Transverse colon (tissue), 4 donors: ENCODE measurements at regions not wholly inside any gene's neighbourhood (a gene's known extent, or its start where the extent isn't known, plus 50 kb on each side); places are given as distances from the start of the nearest gene placed in this dataset.
"Not testable (repeated sequence)": the region's sequence is repeated elsewhere in the genome, so short reads cannot be mapped to it uniquely, and the experiment has no call there.

Source experiments
- DNase-seq: peaks from one replicate; pipeline ENCODE4 v3.0.0-alpha.2; 2019
- H3K27ac ChIP-seq, 4 donors: fragments of 200-600 bp; sonication (generic); 2 replicates each; pipeline ENCODE4 v1.5.1; 2016 to 2018; ENCODE audit warnings: inconsistent platforms in 4 of 4
- H3K27me3 ChIP-seq: fragments of 200-600 bp; sonication (generic); 2 replicates; pipeline ENCODE4 v1.5.1; 2017; ENCODE audit warnings: inconsistent platforms
- H3K36me3 ChIP-seq, 4 donors: fragments of 200-600 bp; sonication (generic); 2 replicates each; pipeline ENCODE4 v1.5.1; 2017 to 2019; ENCODE audit warnings: inconsistent platforms in 4 of 4
- H3K4me1 ChIP-seq, 4 donors: fragments of 200-600 bp; sonication (generic); 2 replicates each; pipeline ENCODE4 v1.5.1; 2017 to 2020; ENCODE audit warnings: inconsistent platforms in 4 of 4
- H3K4me3 ChIP-seq, 4 donors: fragments of 200-600 bp; sonication (generic); 1 replicate in 1 of 4; 2 replicates in 3 of 4; pipeline versions ENCODE4 v1.5.1 to v1.6.1; 2017 to 2019; ENCODE audit warnings: inconsistent platforms in 4 of 4
- H3K9me3 ChIP-seq, 2 donors: fragments of 200-600 bp; sonication (generic); 2 replicates each; pipeline ENCODE4 v1.5.1; 2017 to 2019; ENCODE audit warnings: inconsistent platforms in 2 of 2
- EP300 ChIP-seq: sonication (generic); formaldehyde crosslinking; IDR thresholded peaks from one replicate; pipeline ENCODE4 v1.6.1; 2017; ENCODE audit warnings: antibody characterized with exemption, low read depth
- POLR2A ChIP-seq: fragments of 450-650 bp; IDR thresholded peaks from one replicate; pipeline ENCODE4 v1.6.1; 2016; ENCODE audit warnings: antibody characterized with exemption, mild to moderate bottlenecking, moderate library complexity
- POLR2AphosphoS5 ChIP-seq, 3 donors: sonication (generic); formaldehyde crosslinking; IDR thresholded peaks; one replicate each; pipeline ENCODE4 v1.6.1; 2016; ENCODE audit warnings: antibody characterized with exemption in 3 of 3
- WGBS, 2 donors: methylation state at CpG; one replicate each; pipeline ENCODE4 v1.1.5; 2018; ENCODE audit warnings: low coverage in 1 of 2; 5-methylcytosine and 5-hydroxymethylcytosine counted together
- in situ Hi-C, 4 donors: fragments of 200-750 bp; cut with MboI; loops; one replicate each; pipeline versions ENCODE4 v1.15.0 to v1.15.1; 2017; ENCODE audit warnings: low sequenced_read_pairs in 3 of 4, low pct_ligation_motif_present in 1 of 4, low pct_unique_long_range_greater_than_20kb in 1 of 4
- intact Hi-C: fragments of 100-400 bp; cut with DNase I; formaldehyde crosslinking; loops from one replicate; pipeline ENCODE4 v1.15.1; 2023; ENCODE audit warnings: low total_unique reads
- TF ChIP-seq, protein P1 (sequence below), 5 experiments: fragments of 200-600 bp in 3 of 5; fragments of 450-650 bp in 2 of 5; sonication (generic) in 3 of 5; IDR thresholded peaks; 1 replicate in 2 of 5; 2 replicates in 3 of 5; pipeline ENCODE4 v1.5.1; 2016 to 2017; ENCODE audit warnings: antibody characterized with exemption in 5 of 5, inconsistent platforms in 3 of 5, mild to moderate bottlenecking in 2 of 5, moderate library complexity in 1 of 5

DNA sequence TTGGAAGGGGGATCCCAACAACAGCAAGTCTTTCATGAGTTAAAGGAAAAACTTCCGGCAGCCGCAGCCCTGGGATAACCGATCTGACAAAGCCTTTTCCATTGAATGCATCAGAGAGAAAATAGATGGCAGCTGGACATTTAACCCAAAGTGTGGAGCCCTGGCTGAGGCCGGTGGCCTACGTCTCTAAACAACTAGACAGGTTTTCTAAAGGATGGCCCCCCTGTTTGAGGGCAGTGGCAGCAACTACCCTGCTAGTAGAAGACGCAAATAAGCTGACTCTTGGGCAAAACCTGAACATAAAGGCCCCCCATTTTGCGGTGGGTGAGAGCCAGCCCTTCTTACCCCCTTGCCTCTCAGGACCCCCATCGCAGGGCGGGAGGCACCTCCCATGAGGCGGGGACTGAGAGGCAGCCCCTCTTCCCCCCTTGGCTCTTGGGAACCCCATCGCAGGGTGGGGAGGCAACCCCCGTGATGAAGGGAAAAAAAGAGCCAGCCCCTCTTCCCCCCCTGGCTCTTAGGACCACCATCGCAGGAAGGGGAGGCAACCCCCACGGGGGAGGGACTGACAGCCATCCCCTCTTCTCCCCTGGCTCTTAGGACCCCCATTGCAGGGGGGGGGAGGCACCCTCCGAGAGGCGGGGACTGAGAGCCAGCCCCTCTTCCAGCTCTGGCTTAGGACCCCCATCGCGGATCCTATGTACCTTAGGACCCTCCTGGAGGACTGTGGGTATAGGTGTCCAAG is 2422.9 kb upstream of the PCDH20 start:
- intact Hi-C loops = no loop called here
- no peaks in the 10 kb centered on the region for H3K27me3 ChIP-seq
- H3K4me1 ChIP-seq = no peaks in the 10 kb centered on the region
- WGBS, 2 donors = 91% methylated on average over 18 of the region's 18 CpGs; no CpG with 5 or more reads in 1 of the 2 donors
- H3K9me3 ChIP-seq = peaks cover 0 to 11% of the 10 kb centered on the region in 2 donors
- in situ Hi-C loops = no loop called here
- H3K36me3 ChIP-seq = no peaks in the 10 kb centered on the region
- H3K4me3 ChIP-seq = no peak overlapping the region
- DNase-seq = no peak
- H3K27ac ChIP-seq = no peak overlapping the region
- TF ChIP-seq EP300 = no peak
- no peak for TF ChIP-seq POLR2A
- TF ChIP-seq POLR2AphosphoS5 (IDR thresholded peaks at IDR 0.05) = no peak
- TF ChIP-seq, protein P1, sequence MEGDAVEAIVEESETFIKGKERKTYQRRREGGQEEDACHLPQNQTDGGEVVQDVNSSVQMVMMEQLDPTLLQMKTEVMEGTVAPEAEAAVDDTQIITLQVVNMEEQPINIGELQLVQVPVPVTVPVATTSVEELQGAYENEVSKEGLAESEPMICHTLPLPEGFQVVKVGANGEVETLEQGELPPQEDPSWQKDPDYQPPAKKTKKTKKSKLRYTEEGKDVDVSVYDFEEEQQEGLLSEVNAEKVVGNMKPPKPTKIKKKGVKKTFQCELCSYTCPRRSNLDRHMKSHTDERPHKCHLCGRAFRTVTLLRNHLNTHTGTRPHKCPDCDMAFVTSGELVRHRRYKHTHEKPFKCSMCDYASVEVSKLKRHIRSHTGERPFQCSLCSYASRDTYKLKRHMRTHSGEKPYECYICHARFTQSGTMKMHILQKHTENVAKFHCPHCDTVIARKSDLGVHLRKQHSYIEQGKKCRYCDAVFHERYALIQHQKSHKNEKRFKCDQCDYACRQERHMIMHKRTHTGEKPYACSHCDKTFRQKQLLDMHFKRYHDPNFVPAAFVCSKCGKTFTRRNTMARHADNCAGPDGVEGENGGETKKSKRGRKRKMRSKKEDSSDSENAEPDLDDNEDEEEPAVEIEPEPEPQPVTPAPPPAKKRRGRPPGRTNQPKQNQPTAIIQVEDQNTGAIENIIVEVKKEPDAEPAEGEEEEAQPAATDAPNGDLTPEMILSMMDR (IDR thresholded peaks at IDR 0.05) = no peak

- H3K36me3 ChIP-seq, H3K27me3 ChIP-seq, H3K27ac ChIP-seq, in situ Hi-C loops, DNase-seq, H3K4me1 ChIP-seq, intact Hi-C loops, H3K4me3 ChIP-seq: not testable (repeated sequence)
- 93% methylated on average over 3 of the region's 21 CpGs; no CpG with 5 or more reads in 1 of the 2 donors for WGBS, 2 donors
- H3K9me3 ChIP-seq = peaks cover 0 to 11% of the 10 kb centered on the region in 2 donors
Observed at GRCh38 chr13:63837701-63838100, 2422.1 kb upstream of the PCDH20 start.

DNA sequence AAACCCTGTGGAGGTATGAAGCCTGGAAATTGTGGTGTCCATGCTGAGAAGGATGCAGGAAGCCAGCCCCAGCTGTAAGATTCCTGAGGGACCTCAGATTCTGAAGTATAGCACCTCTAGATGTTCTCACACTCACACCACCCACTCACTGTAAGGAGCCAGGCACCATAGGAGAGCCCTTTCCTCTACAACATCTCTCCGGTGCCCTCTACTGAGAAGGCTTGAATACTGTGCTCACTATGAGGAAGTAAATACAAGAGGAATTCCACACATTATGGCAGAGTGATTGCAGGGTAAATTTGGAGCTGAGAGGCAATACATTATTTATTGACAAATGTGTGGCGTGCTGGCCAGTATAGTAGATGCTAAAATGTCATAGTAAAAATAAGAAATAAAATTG is 2414.0 kb upstream of the PCDH20 start:
- in situ Hi-C loops, H3K27me3 ChIP-seq, H3K4me1 ChIP-seq, intact Hi-C loops, H3K27ac ChIP-seq, DNase-seq, H3K36me3 ChIP-seq, H3K9me3 ChIP-seq, H3K4me3 ChIP-seq: not testable (repeated sequence)
- no CpG with 5 or more reads among the region's 2 CpGs for WGBS, 2 donors

DNA sequence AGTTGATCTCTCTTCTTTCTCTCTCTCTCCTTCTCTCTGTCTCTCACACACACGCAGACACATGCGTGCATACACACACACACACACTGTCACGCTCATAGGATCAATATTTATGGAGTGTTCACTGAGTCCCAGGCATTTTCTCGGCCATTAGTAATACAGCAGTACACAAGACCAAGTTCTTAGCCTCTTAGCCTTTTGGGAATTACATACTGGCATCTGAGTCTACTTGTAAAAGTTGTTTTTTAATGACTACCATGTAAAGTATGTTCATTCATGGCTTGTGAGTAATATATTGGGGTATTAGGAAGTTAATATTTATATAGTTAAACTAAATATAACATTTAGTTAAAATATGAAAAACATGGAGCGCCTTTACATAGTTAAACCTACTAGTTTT is 2406.1 kb upstream of the PCDH20 start:
- H3K9me3 ChIP-seq, in situ Hi-C loops, H3K27ac ChIP-seq, intact Hi-C loops, H3K4me3 ChIP-seq, DNase-seq, H3K4me1 ChIP-seq, H3K27me3 ChIP-seq, H3K36me3 ChIP-seq: not testable (repeated sequence)
- WGBS, 2 donors = 63% methylated on average over 5 of the region's 5 CpGs; no CpG with 5 or more reads in 1 of the 2 donors

- in situ Hi-C loops, intact Hi-C loops, H3K4me1 ChIP-seq, H3K4me3 ChIP-seq, H3K9me3 ChIP-seq, DNase-seq, H3K27me3 ChIP-seq, H3K27ac ChIP-seq, H3K36me3 ChIP-seq: not testable (repeated sequence)
- 91 to 94% methylated on average over 16 to 30 of the region's 41 CpGs for WGBS, 2 donors
Observed at GRCh38 chr13:63811428-63812004, 2395.9 kb upstream of the PCDH20 start.

- H3K27ac ChIP-seq, H3K4me3 ChIP-seq, H3K9me3 ChIP-seq, intact Hi-C loops, in situ Hi-C loops, DNase-seq, H3K36me3 ChIP-seq, H3K27me3 ChIP-seq, H3K4me1 ChIP-seq: not testable (repeated sequence)
- 80 to 88% methylated on average over 2 of the region's 2 CpGs for WGBS, 2 donors
Observed at GRCh38 chr13:63791134-63791533, 2375.5 kb upstream of the PCDH20 start.
